Suppressor macrophage treated with lipopolysaccharide for 4 hours (primary cell): ENCODE measurements at regions not wholly inside any gene's neighbourhood (a gene's known extent, or its start where the extent isn't known, plus 50 kb on each side); places are given as distances from the start of the nearest gene placed in this dataset.
"Not testable (repeated sequence)": the region's sequence is repeated elsewhere in the genome, so short reads cannot be mapped to it uniquely, and the experiment has no call there.

Experiments
- DNase-seq: peaks from one replicate; pipeline ENCODE4 v3.0.0-alpha.2; 2020

DNA sequence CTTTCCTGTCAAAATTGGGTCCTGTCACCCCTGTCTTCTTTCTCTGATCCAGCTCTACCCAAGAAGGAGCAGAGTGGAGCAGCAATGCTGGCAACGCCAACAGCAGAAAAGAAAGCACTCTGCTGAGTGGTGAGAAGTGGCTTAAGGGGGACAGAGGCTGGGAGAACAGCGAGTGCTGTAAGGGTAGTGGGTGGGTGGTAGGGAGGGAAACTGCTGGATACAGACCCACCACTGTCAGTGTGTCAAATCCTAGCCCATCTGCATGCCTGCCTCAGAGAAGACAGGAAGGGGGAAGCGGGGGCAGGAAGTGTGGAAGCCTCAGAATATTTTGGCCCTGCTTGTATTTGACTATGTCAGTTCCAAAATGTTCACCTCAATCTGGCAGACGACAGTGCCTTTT, 170.4 kb upstream of the MAST4 start:
- no peak for DNase-seq

DNA sequence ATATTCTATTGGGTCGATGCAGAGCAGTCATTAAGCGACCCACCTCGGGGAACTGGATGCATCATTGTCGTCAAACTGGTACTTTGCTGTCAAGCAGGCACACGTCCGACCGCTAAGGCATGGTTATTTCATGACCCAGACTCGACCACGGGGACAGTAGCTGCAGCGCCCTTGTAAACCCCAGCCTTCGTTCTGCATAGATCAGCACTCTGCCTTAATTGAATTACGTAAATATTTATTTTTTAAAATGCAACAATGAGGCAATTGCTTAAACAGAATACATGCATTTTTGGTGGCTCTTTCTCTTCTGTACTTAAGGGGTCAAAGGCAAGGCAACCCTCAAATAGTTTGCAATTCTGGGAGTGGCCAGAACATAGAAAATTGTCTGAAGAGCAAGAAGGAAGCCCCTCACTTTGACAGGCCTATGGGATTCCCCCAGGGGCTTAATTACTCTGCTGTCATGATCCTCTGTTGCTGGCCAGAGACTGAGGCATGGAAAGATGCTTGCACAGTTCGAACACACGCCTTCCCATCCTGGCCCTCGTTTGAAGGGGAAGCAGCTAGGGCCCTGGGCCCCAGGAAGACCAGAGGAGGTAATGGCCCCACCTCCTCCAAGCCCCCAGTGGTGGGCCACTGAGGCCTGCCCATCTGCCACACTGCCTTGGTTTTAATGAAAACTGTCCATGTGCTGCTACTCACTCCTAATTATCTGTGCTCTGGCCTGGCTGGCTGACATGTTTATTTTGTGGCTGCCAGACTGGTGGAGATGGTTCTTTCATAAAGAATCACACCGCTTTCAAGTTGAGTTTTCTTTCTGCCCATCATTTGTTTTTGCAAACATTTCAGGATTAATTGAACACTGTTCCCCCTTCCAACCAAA, 169.7 kb upstream of the MAST4 start:
- no peak for DNase-seq

DNA sequence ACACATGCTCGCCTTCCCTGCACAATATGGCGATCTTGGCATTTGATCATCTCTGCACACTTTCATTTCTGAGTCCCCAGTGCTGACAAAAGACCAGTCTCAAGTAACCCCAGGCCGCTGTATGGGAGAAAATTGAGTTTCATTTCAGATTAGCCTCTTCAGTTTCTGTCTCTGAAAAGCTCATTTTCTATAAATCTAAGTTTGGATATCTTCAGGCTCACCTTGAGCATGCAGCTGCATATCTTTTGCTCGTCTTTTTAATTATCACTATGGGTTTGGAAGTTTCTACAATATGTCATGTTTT, 169.1 kb upstream of the MAST4 start:
- DNase-seq = no peak

DNA sequence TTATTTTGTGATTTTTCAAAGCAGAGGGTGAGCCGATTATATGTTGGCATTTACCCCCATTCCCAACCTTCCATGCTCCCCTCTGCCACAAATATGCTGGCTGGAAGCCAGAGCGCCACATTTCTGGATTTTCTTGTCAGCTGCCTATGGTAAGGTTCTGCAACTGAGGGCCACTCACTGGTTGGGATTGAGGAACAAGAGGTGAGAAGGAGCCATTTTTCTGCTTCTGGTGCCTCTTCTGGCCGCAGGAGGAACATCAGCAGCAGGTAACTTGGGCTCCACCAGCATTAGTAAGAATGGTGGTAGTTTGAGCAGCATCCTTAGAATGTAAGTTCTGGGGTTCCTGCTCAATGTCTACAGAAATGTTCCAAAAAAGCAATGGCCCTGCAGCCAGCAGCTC, 159.5 kb upstream of the MAST4 start:
- no peak for DNase-seq

DNA sequence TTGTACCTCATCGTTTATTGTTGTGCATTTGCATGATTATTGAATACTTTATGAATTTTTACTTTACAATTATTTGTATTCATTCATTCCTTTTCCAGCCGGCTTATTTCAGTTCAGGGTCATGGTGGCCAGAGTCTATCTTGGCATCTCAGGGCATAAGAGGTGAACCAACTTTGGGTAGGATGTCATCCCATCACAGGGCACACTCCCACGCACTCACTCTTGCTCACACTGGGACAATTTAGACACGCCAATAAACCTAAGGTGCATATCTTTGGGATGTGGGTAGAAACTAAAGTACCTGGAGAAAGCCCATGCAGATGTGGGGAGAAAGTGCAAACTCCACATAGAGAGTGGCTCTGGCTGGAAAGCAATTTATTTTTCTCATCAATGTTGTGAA, 158.1 kb upstream of the MAST4 start:
- no peak for DNase-seq

DNA sequence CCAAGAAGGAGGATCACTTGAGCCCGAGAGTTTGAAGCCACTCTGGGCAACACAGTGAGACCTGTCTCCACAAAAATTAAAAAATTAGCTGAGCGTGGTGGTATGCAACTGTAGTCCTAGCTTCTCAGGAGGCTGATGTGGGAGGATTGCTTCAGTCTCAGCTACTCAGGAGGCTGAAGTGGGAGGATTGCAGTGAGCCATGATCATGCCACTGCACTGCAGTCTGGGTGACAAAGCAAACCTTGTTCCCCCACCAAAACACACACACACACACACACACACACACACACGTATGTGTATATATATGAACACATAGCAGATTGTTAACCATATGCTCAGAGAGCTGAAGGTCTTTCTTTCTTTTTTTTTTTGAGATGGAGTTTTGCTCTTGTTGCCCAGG, 157.5 kb upstream of the MAST4 start:
- peak; percentile 56 for DNase-seq

DNA sequence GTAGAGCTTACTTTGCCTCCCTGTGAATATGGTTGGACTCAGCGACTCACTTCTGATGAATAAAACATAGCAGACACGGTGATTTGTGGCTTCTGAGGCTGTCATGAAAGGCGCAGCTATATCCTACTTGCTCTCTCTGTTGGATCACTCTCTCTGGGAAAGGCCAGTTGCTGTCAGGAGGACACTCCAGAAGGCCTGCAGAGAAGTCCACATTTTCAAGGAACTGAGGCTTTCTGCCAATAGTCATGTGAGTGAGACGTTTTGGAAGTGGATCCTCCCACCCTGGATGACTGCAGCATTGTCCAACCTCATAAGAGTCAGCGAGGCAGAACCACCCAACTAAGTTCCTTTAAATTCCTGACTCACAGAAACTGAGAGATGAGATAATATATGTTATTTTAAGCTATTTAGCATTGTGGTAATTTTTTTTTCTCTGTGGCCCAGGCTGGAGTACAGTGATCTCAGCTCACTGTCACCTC, 156.0 kb upstream of the MAST4 start:
- DNase-seq = peak; percentile 93

DNA sequence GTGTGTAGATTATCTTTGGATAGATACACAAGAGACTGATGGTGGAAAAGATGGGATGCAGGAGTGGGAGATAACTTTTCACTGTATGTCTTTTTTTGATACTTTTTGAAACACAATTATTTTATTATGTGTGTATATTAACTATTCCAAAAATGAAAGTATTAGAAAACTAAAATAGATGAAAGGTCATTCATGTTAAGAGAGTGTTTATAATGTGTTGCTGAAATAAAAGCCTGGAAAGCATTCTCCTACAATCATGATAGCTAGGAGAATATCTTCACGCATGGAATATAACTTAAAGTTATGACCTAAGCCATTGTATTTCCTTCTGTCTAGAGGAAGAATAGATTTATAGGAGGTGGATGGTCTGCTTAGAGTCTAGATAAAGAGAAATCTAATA, 154.8 kb upstream of the MAST4 start:
- no peak for DNase-seq

DNA sequence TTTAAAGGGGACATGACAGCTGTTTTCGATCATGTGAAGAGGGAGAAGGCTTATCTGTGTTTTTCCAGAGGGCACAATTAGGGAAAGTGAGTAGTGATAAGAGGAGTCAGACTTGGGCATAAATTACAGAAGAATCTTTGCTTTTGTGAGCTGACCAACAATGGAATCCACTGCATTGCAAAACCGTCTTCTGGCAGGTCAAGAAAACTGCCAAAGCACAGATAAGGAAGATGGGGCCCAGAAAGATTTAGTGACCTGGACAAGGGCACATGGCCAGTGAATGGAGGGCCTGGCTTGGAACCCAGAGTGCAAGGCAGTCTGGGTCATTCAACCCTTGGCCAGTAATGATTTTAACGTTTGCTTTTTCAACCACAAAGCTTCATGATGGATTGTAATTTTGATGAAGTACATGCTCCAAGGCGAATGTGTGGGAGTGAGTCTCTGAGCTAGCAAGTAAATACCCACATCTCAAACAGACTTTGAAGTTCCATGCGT, 153.2 kb upstream of the MAST4 start:
- DNase-seq = no peak

DNA sequence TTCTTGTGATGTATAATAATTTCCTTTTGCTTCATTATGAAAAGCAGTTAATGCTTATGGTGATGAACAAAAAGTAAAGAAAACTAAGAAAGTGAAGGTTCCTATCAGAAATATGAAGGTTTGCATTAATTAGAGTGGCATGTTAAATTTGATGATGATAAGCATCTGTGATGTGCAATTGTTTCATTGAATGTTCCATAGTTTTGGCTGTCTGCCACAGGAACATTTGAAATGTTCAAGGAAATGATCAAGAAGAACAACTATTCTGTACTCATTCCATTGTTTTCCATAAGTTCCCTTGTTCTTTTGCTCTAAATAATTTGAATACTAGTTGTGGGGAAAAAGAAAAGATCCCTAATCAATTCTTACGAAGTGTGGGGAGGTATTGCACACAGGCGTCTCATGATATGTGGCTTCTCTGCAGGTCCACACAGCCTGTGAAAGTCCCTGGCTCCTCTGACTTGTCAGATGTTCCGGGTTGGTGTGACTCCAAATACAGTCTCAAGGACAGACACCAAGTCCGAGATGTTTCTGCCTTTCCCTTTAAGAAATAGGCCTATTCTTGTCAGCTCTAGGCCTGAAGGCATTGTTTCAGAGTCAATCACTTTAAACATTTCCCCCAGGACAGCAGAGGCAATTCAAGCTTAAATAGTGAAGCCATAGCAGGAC, 152.6 kb upstream of the MAST4 start:
- DNase-seq = no peak

DNA sequence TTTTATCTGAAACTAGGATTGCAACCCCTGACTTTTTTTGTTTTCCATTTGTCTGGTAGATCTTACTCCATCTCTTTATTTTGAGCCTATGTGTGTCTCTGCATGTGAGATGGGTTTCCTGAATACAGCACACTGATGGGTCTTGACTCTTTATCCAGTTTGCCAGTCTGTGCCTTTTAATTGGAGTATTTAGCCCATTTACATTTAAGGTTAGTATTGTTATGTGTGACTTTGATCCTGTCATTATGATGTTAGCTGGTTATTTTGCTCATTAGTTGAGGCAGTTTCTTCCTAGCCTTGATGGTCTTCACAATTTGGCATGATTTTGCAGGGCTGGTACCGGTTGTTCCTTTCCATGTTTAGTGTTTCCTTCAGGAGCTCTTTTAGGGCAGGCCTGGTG, 148.1 kb upstream of the MAST4 start:
- not testable (repeated sequence) for DNase-seq

DNA sequence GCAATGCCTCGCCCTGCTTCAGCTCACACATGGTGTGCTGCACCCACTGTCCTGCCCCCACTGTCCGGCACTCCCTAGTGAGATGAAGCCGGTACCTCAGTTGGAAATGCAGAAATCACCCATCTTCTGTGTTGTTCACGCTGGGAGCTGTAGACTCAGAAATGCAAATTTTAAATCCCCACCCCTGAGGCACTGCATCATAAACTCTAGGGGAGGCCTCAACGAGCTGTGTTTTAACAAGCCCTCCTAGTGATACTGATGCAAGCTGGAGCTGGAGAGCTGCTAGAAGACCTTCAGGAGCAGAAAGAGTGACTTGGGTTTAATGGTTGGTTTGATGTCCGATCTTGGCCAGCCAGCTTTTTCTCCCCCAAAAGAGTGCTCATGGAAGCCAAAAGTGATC, 146.0 kb upstream of the MAST4 start:
- no peak for DNase-seq

DNA sequence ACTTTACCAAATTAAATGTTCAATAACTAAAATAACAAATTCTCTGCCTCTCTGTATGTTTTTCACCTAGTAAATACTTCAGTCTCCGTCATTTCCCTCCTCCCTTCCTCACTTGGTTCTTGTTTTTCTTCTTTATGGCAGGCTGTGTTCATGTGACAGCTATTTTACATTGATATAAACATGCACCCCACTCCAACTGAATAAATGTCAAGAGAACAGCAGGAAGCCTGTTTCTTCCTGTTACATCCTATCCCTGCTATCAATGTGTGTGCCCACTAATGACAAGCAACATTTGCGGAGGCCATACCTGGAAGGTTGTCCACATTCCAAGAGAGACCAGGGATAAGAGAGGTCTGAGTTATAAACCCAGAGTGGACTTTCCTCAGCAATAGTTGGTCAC, 145.2 kb upstream of the MAST4 start:
- DNase-seq = no peak

DNA sequence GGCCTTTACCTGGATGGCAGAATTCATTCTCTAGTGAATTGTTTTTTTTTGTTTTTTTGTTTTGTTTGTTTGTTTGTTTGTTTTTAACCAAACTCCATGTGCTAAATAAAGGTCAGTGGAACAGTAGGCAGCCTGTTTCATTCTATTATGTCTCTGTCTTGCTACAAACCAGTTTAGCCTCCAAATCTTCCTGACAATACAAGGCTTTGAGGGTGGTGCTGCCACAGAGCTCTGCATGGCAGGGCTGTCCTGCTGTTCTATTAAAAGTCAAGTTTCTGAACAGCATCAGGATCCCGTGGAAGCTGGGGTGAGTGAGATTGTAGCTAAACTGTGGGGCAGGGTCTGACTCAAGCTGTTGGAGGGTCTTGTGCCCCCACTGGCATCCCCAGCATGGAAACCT, 144.1 kb upstream of the MAST4 start:
- no peak for DNase-seq

DNA sequence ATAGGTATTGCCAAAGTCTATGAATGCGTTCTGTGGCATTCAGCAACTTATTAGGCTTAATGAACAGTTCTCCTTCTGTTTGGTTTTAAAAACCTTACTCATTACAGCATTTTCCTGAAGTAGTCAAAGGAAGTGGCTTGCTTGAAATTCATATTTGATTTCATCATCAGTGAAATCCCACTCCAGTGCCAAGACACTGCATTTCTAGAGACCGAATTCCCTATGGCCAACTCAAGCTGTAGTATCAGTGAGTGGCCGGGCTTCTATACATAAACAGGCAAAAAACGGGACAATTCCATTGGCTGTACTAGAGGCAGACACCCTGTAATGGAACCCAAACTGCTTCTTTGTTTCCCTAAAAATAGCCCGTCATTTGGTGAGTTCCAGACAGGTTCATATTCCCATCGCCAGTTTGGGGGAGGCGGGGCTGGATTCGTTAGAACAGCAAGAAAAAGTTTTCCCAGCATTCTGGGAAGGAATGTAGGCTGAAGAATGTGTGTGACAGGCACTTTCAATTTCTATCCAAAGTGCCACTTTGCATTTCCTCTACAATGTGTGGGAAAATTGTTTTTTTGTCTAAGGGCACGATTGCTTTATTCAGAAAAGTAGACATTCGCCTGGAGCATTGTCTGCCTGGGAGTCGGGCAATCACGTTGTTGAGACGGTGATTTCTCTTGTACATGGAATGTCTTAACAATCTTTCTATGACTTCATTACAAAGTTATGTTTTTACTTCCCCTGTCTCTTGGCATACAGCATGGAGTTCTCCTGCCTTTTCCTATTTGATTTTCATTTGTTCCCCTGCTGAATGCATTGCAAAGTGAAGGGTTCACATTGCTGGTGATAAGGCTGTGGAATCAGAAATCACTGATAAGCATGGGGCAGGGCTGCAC, 141.8 kb upstream of the MAST4 start:
- no peak for DNase-seq

DNA sequence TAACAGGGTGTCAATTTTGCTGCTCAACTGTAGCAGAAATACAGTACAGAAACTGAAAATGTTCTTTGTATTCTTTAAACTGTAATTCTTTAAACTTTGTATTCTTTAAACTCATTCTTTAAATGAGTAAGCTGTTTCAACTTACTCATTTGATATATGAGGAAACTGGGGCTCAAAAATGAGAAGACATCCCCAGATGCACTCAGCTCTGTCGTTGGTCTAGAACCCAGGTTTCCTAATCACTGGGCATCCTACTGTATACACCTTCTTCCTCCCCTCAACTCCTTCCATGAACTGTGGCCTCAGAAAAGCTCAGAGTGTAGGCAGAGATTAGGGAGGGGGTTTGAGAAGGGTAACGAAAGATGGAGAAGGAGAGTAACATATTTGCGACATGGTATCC, 136.5 kb upstream of the MAST4 start:
- no peak for DNase-seq

DNA sequence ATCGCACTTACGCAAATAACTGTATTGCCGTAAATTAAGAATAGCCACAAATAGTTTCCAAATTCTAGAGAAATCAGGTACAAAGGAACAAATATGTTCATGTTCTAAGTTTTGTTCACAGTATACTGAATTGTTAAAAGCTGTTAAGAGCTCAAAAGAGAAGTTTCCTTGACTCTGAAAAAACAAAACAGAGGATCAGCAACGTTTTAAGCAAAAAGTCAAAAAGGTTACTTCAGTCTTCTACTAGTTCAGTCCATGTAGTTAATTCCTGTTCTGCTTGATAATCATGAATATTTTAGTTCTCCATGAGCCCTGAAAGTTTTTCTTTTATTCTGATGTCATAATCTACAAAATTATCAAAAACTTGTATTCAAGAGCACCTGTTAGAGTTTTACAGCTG, 128.6 kb upstream of the MAST4 start:
- no peak for DNase-seq

DNA sequence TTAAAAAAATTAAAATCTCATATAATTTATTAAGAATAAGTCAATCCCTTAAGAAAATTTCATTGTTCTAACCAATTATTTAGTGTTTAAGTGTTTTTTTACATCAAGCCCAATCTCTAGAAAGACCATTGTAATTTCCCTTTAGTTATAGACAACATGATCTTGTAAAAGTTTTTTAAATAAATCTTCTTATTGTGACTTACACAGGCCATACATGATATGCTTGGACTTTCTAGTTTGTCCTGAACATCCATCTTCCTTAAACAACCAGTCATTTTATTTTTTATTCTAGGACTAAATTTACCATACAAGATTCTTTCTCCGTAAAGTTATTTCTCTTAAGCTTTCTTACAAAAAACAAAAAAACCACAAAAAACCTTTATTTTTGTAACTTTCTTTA, 126.5 kb upstream of the MAST4 start:
- no peak for DNase-seq

DNA sequence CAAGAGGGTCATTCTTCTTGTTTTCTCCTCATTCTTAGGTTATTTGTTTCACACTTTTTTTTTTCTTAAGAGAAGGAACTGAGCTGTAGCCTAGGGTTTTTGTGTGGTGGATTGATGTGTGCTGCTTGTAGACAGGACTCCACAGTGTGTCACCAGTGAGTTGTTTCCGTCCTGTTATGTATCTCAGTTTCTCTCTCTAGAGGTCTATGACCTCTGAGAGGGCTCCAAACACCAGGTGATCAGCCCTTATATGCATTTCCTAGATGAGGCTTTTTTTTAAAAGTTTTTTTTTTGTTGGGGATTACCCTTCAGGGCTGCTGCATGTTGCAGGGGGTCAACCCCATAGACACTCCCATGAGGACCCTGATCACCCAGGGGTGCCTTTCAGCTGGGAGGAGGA, 124.2 kb upstream of the MAST4 start:
- no peak for DNase-seq

DNA sequence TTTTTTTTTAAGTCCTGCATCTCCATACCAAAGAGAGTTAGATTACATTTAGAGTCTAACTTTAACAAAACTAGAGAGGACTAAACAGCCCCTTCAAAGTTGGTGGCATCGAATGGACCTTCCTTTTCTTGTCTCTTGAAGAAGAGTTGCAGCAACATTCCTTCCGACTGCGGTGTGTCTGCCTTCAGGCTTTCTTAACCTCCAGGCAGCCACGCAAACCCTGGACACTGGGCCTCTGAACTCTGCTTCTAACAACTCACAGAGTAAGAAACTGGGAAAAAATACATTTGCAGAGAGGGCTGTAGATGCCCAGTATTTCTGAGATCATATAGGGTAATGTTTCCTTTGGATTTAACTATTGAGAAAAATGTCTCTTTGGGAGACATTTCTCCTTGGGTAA, 120.5 kb upstream of the MAST4 start:
- DNase-seq = no peak

DNA sequence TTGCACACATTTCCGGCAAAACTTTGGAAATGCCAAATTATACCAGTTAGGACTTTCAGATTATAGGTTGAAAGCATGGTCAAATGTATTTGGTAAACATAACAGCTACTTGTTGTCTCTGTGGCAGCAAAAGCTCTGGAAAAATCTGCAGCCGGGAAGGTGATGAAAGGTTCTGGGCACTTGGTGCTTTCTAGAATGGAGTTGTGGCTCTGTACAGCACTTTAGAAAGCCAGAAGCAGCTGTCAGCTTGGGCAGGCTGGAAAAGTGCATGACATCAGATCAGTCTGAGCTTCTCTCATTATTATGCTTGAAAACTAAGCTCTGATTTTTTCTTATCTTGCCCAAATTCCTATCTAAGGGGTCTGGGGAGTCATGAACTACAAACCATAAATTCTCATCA, 118.6 kb upstream of the MAST4 start:
- DNase-seq = no peak

DNA sequence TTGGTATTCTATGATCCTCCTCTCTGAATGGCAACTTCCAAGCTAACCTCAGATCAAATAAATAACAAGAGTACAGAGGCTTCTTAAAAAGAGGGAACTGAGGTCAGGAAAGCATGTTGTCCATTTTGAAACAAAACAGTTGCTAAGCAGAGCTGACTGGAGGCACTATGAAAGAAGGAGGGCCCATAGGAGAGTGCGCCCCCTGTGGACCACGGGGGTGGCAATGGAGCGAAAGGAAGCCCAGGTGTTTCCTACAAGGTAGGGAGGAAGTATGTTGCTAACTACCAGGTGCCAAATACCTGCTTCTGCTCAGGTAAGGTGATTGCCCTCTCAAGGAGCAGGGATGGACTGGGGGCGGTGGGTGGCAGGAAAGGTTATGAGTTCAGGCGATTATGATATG, 101.8 kb upstream of the MAST4 start:
- no peak for DNase-seq

DNA sequence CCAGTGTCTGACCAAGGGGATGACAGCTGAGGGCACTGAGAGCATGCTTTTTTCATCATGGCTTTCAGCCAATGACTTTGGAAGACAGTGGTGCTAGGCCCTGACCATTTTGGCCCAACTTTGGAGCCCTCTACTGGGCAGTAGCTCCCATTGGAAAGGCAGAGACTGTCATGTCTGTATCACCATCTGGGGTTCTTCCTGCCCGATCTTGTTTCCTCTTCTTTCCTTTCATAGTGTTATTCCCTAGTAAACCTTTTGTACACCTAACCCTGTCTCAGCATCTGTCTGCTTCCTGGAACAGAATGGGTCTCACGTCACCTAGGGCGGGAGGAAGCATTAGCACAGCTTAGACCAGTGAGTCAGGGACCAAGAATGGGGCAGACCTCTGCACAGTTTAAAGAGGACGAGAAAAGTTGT, 97.4 kb upstream of the MAST4 start:
- peak; percentile 35 for DNase-seq
